ENCODE measurements at regions not wholly inside any gene's neighbourhood (a gene's known extent, or its start where the extent isn't known, plus 50 kb on each side); places are given as distances from the start of the nearest gene placed in this dataset.

DNA sequence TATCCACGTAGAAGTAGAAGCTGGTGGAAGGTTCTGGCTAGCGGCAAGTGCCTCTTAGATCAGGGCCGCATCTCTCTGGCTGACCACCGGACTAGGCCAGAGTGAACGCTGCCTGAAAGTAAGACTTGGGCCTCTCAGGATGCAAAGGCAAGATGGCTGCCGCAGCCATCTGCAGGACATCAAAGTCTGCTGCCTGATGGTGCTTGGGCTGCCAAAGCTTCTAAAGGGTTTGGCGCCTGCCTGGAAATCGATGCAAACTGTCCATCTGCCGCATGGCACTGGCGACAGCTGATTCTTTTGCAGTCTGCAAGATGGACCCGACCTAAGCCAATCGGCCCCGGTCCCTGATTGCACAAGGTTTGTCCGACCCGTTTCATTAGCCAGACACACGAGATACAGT, 196.7 kb upstream of the TBC1D5 start:
- DNase-seq (ENCODE audit: extremely low read depth, low read depth): no peak
- no peak overlapping the region for H3K4me3 ChIP-seq (replicated peaks; ENCODE audit: low read depth, low read length)
- TF ChIP-seq, protein P1, sequence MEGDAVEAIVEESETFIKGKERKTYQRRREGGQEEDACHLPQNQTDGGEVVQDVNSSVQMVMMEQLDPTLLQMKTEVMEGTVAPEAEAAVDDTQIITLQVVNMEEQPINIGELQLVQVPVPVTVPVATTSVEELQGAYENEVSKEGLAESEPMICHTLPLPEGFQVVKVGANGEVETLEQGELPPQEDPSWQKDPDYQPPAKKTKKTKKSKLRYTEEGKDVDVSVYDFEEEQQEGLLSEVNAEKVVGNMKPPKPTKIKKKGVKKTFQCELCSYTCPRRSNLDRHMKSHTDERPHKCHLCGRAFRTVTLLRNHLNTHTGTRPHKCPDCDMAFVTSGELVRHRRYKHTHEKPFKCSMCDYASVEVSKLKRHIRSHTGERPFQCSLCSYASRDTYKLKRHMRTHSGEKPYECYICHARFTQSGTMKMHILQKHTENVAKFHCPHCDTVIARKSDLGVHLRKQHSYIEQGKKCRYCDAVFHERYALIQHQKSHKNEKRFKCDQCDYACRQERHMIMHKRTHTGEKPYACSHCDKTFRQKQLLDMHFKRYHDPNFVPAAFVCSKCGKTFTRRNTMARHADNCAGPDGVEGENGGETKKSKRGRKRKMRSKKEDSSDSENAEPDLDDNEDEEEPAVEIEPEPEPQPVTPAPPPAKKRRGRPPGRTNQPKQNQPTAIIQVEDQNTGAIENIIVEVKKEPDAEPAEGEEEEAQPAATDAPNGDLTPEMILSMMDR (IDR thresholded peaks at IDR 0.05; ENCODE audit: low read depth, low read length, missing control alignments): no peak

DNA sequence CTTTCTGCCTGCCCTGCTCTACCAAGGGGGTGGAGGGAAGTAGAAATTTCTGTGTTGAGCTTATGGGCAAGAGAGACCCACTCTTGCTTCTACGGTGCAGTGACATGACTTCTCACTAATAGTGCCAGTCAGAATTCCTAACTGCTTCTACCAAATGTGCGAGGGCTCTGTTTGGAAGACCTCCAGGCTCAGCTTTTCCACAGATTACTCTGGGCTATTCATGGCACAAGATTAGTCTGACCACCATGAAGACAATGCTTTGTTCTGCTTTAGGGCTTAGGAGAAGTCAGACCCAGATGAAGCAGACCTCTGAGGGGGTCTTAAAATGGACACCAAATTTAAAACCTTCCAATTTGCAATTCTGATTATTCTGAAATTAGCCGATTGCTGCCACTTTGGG, 195.9 kb upstream of the TBC1D5 start:
- no peak overlapping the region for H3K4me3 ChIP-seq (replicated peaks; ENCODE audit: low read depth, low read length)
- no peak for DNase-seq (ENCODE audit: extremely low read depth, low read depth)

DNA sequence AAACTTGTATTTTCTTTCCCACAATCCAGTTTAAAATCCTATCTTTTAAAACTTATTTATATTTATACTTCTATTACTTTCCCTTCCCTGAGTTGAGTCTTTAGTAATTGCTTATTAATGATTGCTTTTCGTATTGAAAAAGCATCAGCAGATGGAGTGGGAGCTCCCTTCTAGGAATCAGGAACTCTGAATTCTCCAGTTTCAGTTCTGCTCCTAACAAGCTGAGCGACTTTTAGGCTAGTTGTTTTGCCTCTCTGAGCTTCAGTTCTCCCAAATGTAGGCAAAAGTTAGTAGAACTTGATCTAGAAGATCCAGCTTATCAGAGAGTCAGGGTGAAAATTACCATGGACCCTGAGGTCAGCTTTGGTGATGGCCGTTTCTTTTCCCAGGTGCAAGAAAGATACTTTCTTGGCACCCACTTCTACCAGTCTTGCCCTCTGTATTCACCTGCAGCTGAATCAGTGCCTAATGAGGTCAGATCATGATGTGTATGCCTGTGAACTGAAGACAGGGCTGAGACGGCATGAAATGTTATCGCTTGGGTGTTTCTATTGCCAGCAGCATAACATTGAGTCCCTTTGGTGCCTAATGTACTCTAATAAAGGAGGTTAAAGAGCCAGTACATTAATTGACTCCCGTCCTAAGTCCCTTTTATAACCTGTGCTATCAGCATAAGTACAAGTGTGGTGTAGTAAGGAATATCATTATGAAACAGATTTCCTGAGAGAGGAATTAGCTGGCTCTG, 194.5 kb upstream of the TBC1D5 start:
- H3K4me3 ChIP-seq (replicated peaks; ENCODE audit: low read depth, low read length): no peak overlapping the region
- TF ChIP-seq, protein P1 (IDR thresholded peaks at IDR 0.05; ENCODE audit: low read depth, low read length, missing control alignments): no peak
- DNase-seq (ENCODE audit: extremely low read depth, low read depth): no peak

More for the DNA sequence above, 195.9 kb upstream of the TBC1D5 start:
- TF ChIP-seq, protein P1 (IDR thresholded peaks at IDR 0.05; ENCODE audit: low read depth, low read length, missing control alignments): no peak

DNA sequence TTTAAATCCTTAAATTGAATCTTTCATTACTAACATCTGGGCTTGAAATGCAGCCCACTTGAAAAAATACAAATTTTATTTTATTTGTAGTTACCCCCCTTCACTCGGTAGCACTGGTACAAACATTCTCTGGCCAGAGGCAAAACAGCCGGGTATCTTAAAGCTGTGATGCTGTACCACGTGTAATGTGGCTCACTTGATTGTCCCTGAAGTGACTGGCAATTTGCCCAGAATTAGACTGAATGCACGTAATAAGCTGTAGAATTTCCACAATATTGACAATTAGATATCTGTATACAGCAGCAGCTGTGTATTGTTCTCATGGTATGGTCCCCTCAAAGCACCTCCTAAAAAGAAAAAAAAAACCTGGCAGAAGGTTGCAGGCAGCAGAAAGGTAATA, 192.8 kb upstream of the TBC1D5 start:
- H3K4me3 ChIP-seq (replicated peaks; ENCODE audit: low read depth, low read length): no peak overlapping the region
- peak; percentile 2 for DNase-seq (ENCODE audit: extremely low read depth, low read depth)
- TF ChIP-seq, protein P1 (IDR thresholded peaks at IDR 0.05; ENCODE audit: low read depth, low read length, missing control alignments): no peak

DNA sequence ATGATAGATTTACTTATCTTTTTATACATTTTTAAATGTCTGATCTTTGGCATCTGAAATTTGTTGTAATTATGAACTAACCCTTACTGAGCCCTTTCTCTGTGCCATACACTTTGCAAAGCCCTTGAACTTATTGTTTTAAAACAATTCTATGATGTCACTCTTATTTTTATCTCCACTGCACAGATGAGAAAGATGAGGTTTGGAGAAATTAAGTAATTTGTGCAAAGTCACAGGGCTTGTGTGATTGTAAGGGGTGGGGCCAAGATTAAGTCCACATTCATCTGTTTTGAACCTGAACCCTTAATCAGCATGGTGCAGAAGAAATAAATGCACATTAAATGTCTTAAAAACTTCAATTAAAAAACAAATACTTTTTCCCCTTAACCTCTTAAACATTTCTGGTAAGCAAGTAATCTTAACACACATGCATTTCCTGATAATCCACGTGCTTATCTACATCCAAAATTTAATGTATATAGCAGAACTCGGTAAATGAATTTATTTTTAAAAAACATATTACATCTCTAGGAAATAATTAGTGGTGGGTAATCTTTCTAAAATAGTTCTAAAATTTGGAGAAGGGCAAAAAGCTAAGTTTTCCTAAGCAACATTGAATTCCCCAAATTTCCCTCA, 189.8 kb upstream of the TBC1D5 start:
- DNase-seq (ENCODE audit: extremely low read depth, low read depth): no peak
- no peak overlapping the region for H3K4me3 ChIP-seq (replicated peaks; ENCODE audit: low read depth, low read length)
- TF ChIP-seq, protein P1 (IDR thresholded peaks at IDR 0.05; ENCODE audit: low read depth, low read length, missing control alignments): no peak

DNA sequence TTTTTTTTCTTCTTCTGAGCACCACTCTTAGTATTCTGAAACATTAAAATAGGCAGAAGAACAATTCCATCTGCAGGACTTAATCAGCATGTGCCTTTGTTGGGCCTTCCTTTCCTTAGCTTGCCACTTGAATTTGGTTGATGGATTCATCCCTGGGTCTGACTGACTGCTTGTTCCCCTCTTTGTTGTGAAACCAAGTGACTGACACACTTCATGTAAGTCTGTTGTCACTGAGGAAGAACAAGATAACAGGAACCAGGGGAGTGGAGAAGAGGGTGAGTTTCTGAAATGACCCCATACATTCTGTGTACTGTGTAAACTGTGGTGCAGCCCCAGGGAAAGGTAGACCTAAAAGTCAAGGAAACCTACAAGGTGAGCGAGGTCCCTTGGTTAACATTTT, 188.7 kb upstream of the TBC1D5 start:
- H3K4me3 ChIP-seq (replicated peaks; ENCODE audit: low read depth, low read length): no peak overlapping the region
- TF ChIP-seq, protein P1 (IDR thresholded peaks at IDR 0.05; ENCODE audit: low read depth, low read length, missing control alignments): no peak
- no peak for DNase-seq (ENCODE audit: extremely low read depth, low read depth)
